GM19372 (cell line): ENCODE measurements at regions not wholly inside any gene's neighbourhood (a gene's known extent, or its start where the extent isn't known, plus 50 kb on each side); places are given as distances from the start of the nearest gene placed in this dataset.
"Not testable (repeated sequence)": the region's sequence is repeated elsewhere in the genome, so short reads cannot be mapped to it uniquely, and the experiment has no call there.

Experiments
- ATAC-seq: cut with Tn5 transposase; IDR thresholded peaks from one replicate; pipeline ENCODE4 v1.9.1; 2021; ENCODE audit warnings: mild to moderate bottlenecking, low read depth, moderate library complexity; ENCODE audit not compliant: unreplicated experiment

- not testable (repeated sequence) for ATAC-seq
Observed at GRCh38 chr15:30195355-30196008, 60.6 kb downstream of the GOLGA8T start.

DNA sequence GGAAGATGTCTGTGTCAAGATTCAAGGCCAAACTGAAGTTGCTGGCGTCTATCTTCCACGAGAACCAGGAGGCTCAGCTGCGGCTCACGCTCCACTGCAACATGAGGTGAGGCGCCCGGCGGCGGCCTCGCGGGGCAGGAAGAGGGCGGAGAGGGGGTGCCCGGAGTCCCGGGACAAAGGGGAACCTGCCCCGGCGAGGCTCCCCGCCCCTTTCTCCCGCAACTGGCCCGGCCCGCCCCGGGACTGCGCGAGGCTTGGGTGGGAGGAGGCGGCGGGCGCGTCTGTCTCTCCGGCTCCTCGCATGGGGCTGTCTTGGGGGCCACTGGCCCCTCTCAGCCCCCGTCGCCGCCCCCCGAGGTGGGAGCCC lies 61.1 kb downstream of the GOLGA8T start:
- not testable (repeated sequence) for ATAC-seq

- not testable (repeated sequence) for ATAC-seq
Observed at GRCh38 chr15:30196769-30197168, 61.9 kb downstream of the GOLGA8T start.

DNA sequence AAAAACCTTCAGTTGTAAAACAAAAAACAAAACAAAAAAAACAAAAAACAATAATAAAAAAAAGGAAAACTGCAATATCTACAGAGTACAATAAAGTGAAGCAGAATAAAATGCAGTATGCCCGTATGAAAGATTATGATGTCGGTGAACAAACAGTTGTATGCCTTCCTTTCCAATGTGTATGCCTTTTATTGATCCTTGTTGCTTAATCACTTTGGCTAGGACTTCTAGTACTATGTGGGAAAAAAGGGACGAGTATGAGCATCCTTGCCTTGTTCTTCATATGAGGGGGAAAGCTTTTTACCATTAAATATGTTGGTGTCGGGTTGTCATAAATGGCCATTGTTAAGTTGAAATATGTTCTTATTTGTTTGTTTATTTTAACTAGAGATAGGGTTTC lies 66.7 kb downstream of the GOLGA8T start:
- ATAC-seq, result not testable (repeated sequence)

GRCh38 chr15:30213733-30214132 lies 78.9 kb downstream of the GOLGA8T start:
- ATAC-seq, result not testable (repeated sequence)

DNA sequence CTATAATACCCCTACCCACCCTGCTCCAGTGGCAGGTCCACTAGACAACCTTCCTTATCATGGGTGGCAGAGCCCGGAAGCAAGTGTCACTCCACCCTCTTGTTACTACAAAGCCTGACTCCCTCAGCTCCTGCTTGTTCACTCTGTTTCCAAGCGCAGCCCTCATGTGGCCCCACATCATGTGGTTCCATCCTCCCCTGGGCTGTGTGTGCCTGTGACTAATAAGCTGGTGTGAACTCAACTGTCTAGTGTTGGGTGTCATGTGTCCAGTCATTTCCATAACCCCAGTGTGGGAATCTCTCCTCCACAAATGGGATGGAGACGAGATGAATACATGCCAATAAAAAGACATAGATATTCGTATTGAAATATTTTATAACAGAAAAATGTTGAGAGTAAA lies 87.0 kb downstream of the GOLGA8T start:
- not testable (repeated sequence) for ATAC-seq

GRCh38 chr15:30222798-30223591 lies 88.1 kb downstream of the GOLGA8T start:
- ATAC-seq, result not testable (repeated sequence)

DNA sequence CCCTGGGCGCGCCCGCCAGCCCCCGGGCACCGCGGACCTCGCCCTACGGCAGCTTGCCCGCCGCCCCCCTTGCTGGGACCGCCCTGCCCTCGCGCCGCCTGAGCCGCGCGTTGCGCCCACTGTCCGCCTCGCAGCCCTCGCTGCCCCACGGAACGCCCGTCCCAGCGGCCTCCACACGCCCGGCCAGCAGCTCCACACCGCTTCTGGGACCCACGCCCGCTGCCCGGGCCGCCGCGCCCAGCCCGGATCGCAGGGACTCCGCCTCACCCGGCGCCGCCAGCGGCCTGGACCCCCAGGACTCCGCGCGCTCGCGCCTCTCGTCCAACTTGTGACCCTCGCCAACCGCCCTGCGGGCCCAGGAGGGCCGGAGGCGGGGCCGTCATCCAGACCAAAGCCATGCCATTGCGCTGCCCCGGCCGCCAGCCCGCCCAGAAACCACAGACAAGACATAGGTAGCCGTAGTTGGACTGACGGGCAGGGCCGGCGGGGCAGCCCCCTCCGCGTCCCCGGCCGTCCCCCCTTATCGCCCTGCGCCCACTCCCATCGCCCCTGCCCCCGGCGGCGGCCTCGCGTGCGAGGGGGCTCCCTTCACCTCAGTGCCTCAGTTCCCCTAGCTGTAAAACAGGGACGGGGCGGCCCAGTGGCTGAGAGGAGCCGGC lies 90.5 kb downstream of the GOLGA8T start:
- ATAC-seq, result not testable (repeated sequence)

DNA sequence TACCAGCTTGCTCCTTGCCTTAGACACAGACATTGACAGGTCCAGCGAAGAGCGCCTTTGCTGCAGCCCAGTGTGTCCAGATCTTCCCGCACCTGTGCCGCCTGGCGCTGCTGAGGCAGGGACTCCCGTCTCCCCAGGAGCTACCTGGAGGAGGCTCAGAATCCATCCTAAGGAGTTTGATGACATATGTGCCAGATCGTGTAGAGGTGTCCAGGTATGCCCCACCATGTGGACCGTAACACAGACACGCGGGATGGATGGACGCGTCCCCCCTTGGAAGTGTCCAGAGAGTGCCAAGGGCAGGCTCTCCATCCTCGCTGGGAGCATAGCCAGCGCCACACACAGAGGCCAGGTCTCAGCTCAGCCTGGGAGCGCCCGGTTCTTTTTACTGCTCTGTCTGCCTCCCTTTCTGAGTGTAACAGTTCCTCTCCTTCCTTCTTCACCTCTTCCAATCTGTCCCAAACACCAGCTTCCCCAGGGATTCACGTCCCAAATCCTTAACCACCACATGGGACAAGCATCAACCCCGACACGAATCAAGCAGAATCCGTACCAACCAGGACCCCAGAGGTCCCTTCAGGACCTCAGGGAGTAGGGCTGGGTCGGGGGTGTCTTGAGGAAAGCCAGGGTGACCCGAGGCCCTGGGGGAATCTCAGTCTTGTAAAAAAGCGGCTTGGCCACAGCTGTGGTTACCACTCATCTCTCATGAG lies 126.7 kb downstream of the GOLGA8T start:
- not testable (repeated sequence) for ATAC-seq

DNA sequence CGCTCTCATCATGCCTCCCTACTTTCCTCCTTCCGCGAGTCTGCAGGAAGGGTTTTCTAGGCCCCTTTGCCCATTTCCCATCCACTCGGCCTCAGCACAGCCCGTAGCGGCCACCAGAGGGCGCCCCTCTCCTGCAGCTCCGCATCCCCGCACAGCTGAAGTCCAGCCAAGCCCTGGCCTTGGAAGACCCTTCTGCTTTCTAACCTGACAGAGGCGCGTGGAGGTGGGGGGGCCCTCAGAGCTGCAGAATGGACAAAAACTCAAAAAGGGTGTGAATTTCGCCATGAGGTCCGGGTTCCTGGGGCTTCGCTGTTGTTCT lies 127.2 kb downstream of the GOLGA8T start:
- peak; percentile 64 for ATAC-seq

GRCh38 chr15:30264000-30264399 lies 129.1 kb downstream of the GOLGA8T start:
- not testable (repeated sequence) for ATAC-seq

DNA sequence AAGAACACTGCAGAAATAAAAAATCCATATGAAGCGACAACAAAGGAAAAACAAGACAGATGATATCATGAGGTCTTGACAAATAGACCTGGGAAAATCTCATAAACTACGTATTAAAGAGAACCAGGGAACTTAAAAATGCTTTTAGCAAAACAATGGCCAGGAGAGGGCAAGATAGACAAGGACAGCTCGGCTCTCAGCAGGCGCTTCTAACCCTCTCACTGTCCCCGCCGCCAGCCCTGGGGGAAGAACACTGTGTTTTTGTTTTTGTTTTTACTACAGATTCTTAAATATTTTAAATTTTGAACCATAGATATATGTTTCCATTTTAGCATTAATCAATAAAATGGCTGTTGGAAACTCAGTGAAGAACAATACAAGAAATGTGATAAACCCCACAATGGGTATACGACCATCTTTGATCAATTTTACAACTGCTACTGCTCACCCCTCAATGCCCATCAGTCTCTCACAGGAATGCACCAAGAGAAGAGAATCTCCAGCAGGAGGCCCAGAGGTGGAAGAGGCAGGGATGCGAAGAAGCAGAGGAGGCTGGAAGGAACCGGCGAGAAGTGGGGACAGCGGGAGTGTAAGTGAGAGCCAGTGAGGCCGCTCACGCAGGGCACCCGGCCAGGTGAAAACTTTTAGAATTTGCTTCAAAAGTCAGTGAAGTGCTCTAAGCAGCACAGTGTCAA lies 98.0 kb downstream of the CHRFAM7A start:
- ATAC-seq, result not testable (repeated sequence)

DNA sequence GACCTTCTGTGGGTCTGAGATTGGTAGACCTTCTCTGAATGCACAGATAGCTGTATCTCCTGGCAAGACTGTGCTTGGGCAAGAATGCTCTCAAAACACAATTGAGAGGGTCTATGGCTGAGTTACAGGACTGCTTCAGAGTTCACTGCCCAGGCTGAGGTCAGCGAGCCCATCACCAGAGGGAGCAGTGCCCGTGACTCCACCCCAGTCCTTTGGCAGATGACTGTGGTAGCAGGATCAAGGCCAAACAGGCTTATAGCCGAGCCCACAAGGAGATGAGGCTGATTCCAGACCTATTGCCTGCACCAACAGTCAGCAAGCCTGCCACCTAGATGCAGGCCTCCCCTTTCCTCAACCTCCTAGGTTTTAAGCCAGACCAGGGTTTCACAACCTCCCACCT lies 89.4 kb downstream of the CHRFAM7A start:
- not testable (repeated sequence) for ATAC-seq
